H1 (cell line): ENCODE measurements at regions not wholly inside any gene's neighbourhood (a gene's known extent, or its start where the extent isn't known, plus 50 kb on each side); places are given as distances from the start of the nearest gene placed in this dataset.
A peak's percentile ranks its signal among the peaks of the same experiment; 100 is the strongest.

Experiments
- CTCF ChIA-PET: fragments of 300-600 bp; sonication (Branson Sonifier 250); formaldehyde crosslinking; loops from one replicate; lab custom pipeline; 2021; ENCODE audit not compliant: partially characterized antibody; lab: Charles Lee
- POLR2A ChIA-PET: fragments of 300-600 bp; sonication (Branson Sonifier 250); formaldehyde crosslinking; loops from one replicate; lab custom pipeline; 2021; ENCODE audit warnings: inconsistent platforms; ENCODE audit not compliant: partially characterized antibody; lab: Charles Lee
- DNase-seq, 2 experiments: peaks; one replicate each; pipeline versions ENCODE4 v3.0.0 to v3.0.0-alpha.2; 2010 to 2022; ENCODE audit warnings: low spot score in 2 of 2, low read depth in 1 of 2, mixed read lengths in 1 of 2
- FAIRE-seq: peaks from 2 replicates; lab custom pipeline; 2011; peaks lifted over from hg19 to GRCh38; lab: Jason Lieb, UNC
- H2AFZ ChIP-seq: 2 replicates; pipeline ENCODE4 v1.8.1; 2012; ENCODE audit warnings: low read length, inconsistent platforms
- H2AK5ac ChIP-seq: 2 replicates; pipeline ENCODE4 v1.6.1; 2013; ENCODE audit warnings: low read depth, low read length
- H2BK120ac ChIP-seq: replicated peaks from 2 replicates; pipeline ENCODE3; 2013; ENCODE audit warnings: low read depth, low read length, inconsistent platforms
- H2BK12ac ChIP-seq: 2 replicates; pipeline ENCODE4 v1.6.1; 2013; ENCODE audit warnings: low read depth, low read length
- H2BK15ac ChIP-seq: 2 replicates; pipeline ENCODE4 v1.6.1; 2013; ENCODE audit warnings: low read length
- H2BK20ac ChIP-seq: 2 replicates; pipeline ENCODE4 v1.6.1; 2013; ENCODE audit warnings: low read length
- H2BK5ac ChIP-seq: 2 replicates; pipeline ENCODE4 v1.6.1; 2013; ENCODE audit warnings: low read depth, low read length
- H3K14ac ChIP-seq: 2 replicates; pipeline ENCODE4 v1.6.1; 2013; ENCODE audit warnings: inconsistent platforms; ENCODE audit not compliant: insufficient read length
- H3K18ac ChIP-seq: 2 replicates; pipeline ENCODE4 v1.6.1; 2013; ENCODE audit warnings: low read length; ENCODE audit errors: extremely low read depth
- H3K23ac ChIP-seq: 2 replicates; pipeline ENCODE4 v1.6.1; 2013; ENCODE audit warnings: inconsistent platforms; ENCODE audit not compliant: insufficient read length
- H3K23me2 ChIP-seq: 2 replicates; pipeline ENCODE4 v1.6.1; 2013; ENCODE audit warnings: low read depth, low read length
- H3K27ac ChIP-seq: 2 replicates; pipeline ENCODE4 v1.6.1; 2011; ENCODE audit warnings: low read depth, low read length, inconsistent platforms
- H3K27me3 ChIP-seq, 4 experiments: replicated peaks in 1 of 4; 1 replicate in 1 of 4; 2 replicates in 3 of 4; pipeline versions ENCODE4 v1.6.1 to v1.8.1; 2011 to 2013; ENCODE audit warnings: low read length in 3 of 4, mild to moderate bottlenecking in 3 of 4, inconsistent platforms in 2 of 4, mixed read lengths in 2 of 4, moderate library complexity in 1 of 4; ENCODE audit not compliant: control insufficient read depth in 3 of 4, insufficient read depth in 3 of 4; ENCODE audit errors: extremely low read depth in 1 of 4
- H3K36me3 ChIP-seq, 4 experiments: 2 replicates each; pipeline versions ENCODE4 v1.6.1 to v1.8.1; 2011 to 2013; ENCODE audit warnings: mild to moderate bottlenecking in 4 of 4, low read length in 3 of 4, moderate library complexity in 2 of 4, control low read depth in 1 of 4, inconsistent platforms in 1 of 4; ENCODE audit not compliant: insufficient read depth in 4 of 4, control insufficient read depth in 2 of 4
- H3K4ac ChIP-seq: replicated peaks from 2 replicates; pipeline ENCODE3; 2013; ENCODE audit warnings: low read length, low read depth, mixed read lengths, inconsistent platforms; ENCODE audit not compliant: insufficient read length
- H3K4me1 ChIP-seq, 4 experiments: replicated peaks in 1 of 4; 1 replicate in 1 of 4; 2 replicates in 3 of 4; pipeline versions ENCODE4 v1.6.1 to v1.8.1; 2011 to 2013; ENCODE audit warnings: low read length in 3 of 4, inconsistent platforms in 2 of 4, mixed read lengths in 1 of 4; ENCODE audit not compliant: insufficient read depth in 4 of 4, control insufficient read depth in 3 of 4
- H3K4me2 ChIP-seq, 2 experiments: 2 replicates each; pipeline versions ENCODE4 v1.6.1 to v1.8.1; 2011 to 2013; ENCODE audit warnings: low read depth in 2 of 2, low read length in 2 of 2, control low read depth in 1 of 2, inconsistent platforms in 1 of 2, mild to moderate bottlenecking in 1 of 2; ENCODE audit not compliant: insufficient read depth in 1 of 2
- H3K4me3 ChIP-seq, 4 experiments: fragments of 200-600, 300-600 bp in 1 of 4; sonication (generic), shearing (Covaris generic), sonication (Bioruptor Twin) in 1 of 4; 2 replicates each; pipeline versions ENCODE4 v1.5.1 to v1.8.1; 2011 to 2016; ENCODE audit warnings: low read length in 4 of 4, low read depth in 3 of 4, control low read depth in 2 of 4, inconsistent platforms in 2 of 4, mild to moderate bottlenecking in 2 of 4, mixed read lengths in 1 of 4, moderate library complexity in 1 of 4; ENCODE audit not compliant: insufficient read depth in 2 of 4; ENCODE audit errors: extremely low read depth in 1 of 4
- H3K56ac ChIP-seq: replicated peaks from 2 replicates; pipeline ENCODE3; 2013; ENCODE audit warnings: low read depth, mild to moderate bottlenecking, mixed read lengths, low read length, inconsistent platforms; ENCODE audit not compliant: insufficient read length
- H3K79me1 ChIP-seq: 2 replicates; pipeline ENCODE4 v1.6.1; 2013; ENCODE audit warnings: low read depth, low read length, control low read depth
- H3K79me2 ChIP-seq, 2 experiments: 2 replicates each; pipeline versions ENCODE4 v1.6.1 to v1.8.1; 2012 to 2013; ENCODE audit warnings: low read length in 2 of 2, mild to moderate bottlenecking in 2 of 2, inconsistent platforms in 1 of 2; ENCODE audit not compliant: insufficient read depth in 2 of 2, control insufficient read depth in 1 of 2
- H3K9ac ChIP-seq, 4 experiments: replicated peaks in 1 of 4; 1 replicate in 1 of 4; 2 replicates in 3 of 4; pipeline versions ENCODE4 v1.6.1 to v1.8.1; 2011 to 2013; ENCODE audit warnings: low read depth in 3 of 4, low read length in 3 of 4, control low read depth in 2 of 4, mild to moderate bottlenecking in 2 of 4, moderate library complexity in 2 of 4, inconsistent platforms in 1 of 4; ENCODE audit errors: extremely low read depth in 1 of 4
- H3K9me3 ChIP-seq, 2 experiments: 2 replicates each; pipeline versions ENCODE4 v1.6.1 to v1.8.1; 2012 to 2013; ENCODE audit warnings: mild to moderate bottlenecking in 2 of 2, moderate library complexity in 2 of 2, control low read depth in 1 of 2, inconsistent platforms in 1 of 2, low read depth in 1 of 2, low read length in 1 of 2, mixed read lengths in 1 of 2; ENCODE audit not compliant: insufficient read depth in 2 of 2
- H4K20me1 ChIP-seq, 2 experiments: replicated peaks in 1 of 2; 2 replicates each; pipeline versions ENCODE3 to v1.8.1; 2011 to 2013; ENCODE audit warnings: inconsistent platforms in 2 of 2, low read length in 2 of 2, mild to moderate bottlenecking in 1 of 2; ENCODE audit not compliant: insufficient read depth in 2 of 2, control insufficient read depth in 1 of 2
- H4K5ac ChIP-seq: 2 replicates; pipeline ENCODE4 v1.6.1; 2013; ENCODE audit warnings: low read length, low read depth, mixed read lengths, inconsistent platforms; ENCODE audit not compliant: insufficient read length
- H4K8ac ChIP-seq: 2 replicates; pipeline ENCODE4 v1.8.0; 2013; ENCODE audit warnings: mild to moderate bottlenecking, moderate library complexity, low read length, inconsistent platforms; ENCODE audit not compliant: insufficient read depth; ENCODE audit errors: extremely low read depth
- H4K91ac ChIP-seq: replicated peaks from 2 replicates; pipeline ENCODE3; 2013; ENCODE audit warnings: low read length, mixed read lengths, inconsistent platforms; ENCODE audit not compliant: insufficient read length
- PHF8 ChIP-seq: fragments of 200-600 bp; sonication (generic); conservative IDR thresholded peaks from 2 replicates; pipeline ENCODE4 v1.7.1; 2012; ENCODE audit warnings: low read depth, mild to moderate bottlenecking, inconsistent platforms, low read length, moderate library complexity
- POU5F1 ChIP-seq: IDR thresholded peaks from 2 replicates; pipeline ENCODE4 v1.6.1; 2011; ENCODE audit warnings: low read depth, mild to moderate bottlenecking, low read length, moderate library complexity
- WGBS, 2 experiments: shearing (Covaris generic) in 1 of 2; methylation state at CpG; one replicate each; pipeline versions ENCODE4 v1.1.6 to v1.1.7; 2013 to 2015; ENCODE audit warnings: low lambda C conversion rate in 2 of 2, mixed read lengths in 2 of 2, inconsistent platforms in 1 of 2, low coverage in 1 of 2, missing lambda C conversion rate in 1 of 2; ENCODE audit not compliant: insufficient replicate concordance in 2 of 2, insufficient coverage in 1 of 2, insufficient read length in 1 of 2; ENCODE audit errors: extremely low coverage in 1 of 2, missing lambda C conversion rate in 1 of 2; 5-methylcytosine and 5-hydroxymethylcytosine counted together

DNA sequence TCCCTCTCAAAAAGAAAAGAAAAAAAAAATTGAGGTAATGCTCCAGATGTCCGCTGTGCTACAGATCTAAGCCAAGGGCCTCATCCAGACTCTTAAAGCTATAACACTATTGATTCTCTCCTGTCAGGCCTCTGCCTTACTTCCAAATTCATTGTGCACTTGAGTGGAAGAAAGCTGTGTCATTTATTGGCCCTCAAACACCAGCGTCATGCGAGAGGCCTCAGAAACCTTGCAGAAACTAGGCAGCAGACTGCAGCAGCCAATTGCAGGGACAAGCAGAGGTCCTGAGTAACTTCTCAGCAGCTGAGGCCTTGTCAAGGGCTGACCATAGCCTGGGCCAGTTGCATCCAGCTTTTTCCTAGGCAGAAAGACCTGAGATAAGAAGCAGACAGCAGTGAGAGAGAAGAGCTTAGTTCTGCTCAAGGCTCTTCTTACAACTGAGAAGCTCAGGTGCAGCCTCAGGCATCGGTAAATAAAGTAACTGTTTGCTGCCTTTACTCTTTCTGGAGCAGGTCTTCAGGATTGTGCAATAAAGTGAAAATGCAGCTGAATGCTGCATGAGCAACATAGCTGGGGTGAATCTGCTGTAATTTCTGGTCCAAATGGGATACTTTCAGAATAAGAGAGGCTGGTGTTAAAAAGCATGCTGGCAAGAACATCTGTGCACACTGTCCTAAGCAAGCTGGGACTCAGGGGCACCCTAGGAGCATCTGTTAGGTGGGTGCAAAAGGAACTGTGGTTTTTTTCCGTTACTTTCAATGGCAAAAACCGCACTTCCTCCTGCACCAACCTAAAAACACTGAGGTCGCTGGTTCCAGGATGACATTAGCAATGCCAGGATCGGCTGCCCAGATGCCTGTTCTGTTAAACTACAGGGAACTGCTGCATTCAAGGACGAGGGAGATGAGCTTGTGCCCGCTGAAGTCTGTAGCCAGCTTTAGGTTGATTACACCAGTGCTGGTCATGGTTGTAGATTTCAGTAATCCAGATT is 181.8 kb upstream of the PFKP start:
- CTCF ChIA-PET, result interaction anchor here (0.6 to 4.2 kb wide), 7 partner anchors 8 to 158 kb away, joined by 3 to 17 read pairs (median 6); no protein-coding TSS in a partner anchor

More for the DNA sequence above, 181.8 kb upstream of the PFKP start:
- Histone ChIP-seq H3K27ac (no peak overlapping the region), H4K5ac (no peak overlapping the region), H3K4ac (no peak overlapping the region), H2AK5ac (no peak overlapping the region), H3K27me3 (no peaks in the 10 kb centered on the region), H3K79me1 (no peaks in the 10 kb centered on the region), H2BK20ac (no peak overlapping the region), H3K4me1 (no peaks in the 10 kb centered on the region), H3K23me2 (no peaks in the 10 kb centered on the region), H2BK120ac (no peak overlapping the region), H3K14ac (no peak overlapping the region), H3K9me3 (no peaks in the 10 kb centered on the region), H3K18ac (no peak overlapping the region), H4K8ac (no peak overlapping the region), H3K79me2 (no peaks in the 10 kb centered on the region)
- 93% methylated on average over 10 of the region's 10 CpGs; no CpG with 5 or more reads in 1 of the 2 experiments for WGBS, 2 experiments
- TF ChIP-seq POU5F1, result no peak
- TF ChIP-seq PHF8, result no peak
- TF ChIP-seq, all 59 proteins: peak for 0
- no peak overlapping the region for H3K23ac ChIP-seq
- H2BK12ac ChIP-seq, result no peak overlapping the region
- no peak overlapping the region for H3K56ac ChIP-seq
- peaks cover 0 to 1% of the 10 kb centered on the region in 2 experiments for H4K20me1 ChIP-seq
- H2BK5ac ChIP-seq, result no peak overlapping the region
- no peaks in the 10 kb centered on the region for H3K36me3 ChIP-seq
- no peak overlapping the region for H4K91ac ChIP-seq
- DNase-seq (no peak), FAIRE-seq (no peak)
- POLR2A ChIA-PET, result no interaction called here
- H3K4me2 ChIP-seq, result no peak overlapping the region
- no peak overlapping the region for H3K9ac ChIP-seq
- 0 out of 2 replicates have a peak overlapping the region, but pooled peaks have one; percentile 61 for H2BK15ac ChIP-seq
- H3K4me3 ChIP-seq, result no peak overlapping the region
- peak overlapping the region; percentile 49; the same call in 1 of the 2 replicates for H2AFZ ChIP-seq
